Fibroblast of skin of scalp (primary cell): ENCODE measurements at regions not wholly inside any gene's neighbourhood (a gene's known extent, or its start where the extent isn't known, plus 50 kb on each side); places are given as distances from the start of the nearest gene placed in this dataset.
"Not testable (repeated sequence)": the region's sequence is repeated elsewhere in the genome, so short reads cannot be mapped to it uniquely, and the experiment has no call there.

ENCODE experiments used
- DNase-seq: peaks from one replicate; pipeline ENCODE4 v3.0.0-alpha.2; 2013

GRCh38 chr21:9746311-9746710 lies 775.1 kb upstream of the TPTE start:
- DNase-seq, result not testable (repeated sequence)

- not testable (repeated sequence) for DNase-seq
These were observed 774.4 kb upstream of the TPTE start for GRCh38 chr21:9746831-9747606.

GRCh38 chr21:9747870-9748269 lies 773.5 kb upstream of the TPTE start:
- DNase-seq, result not testable (repeated sequence)

- not testable (repeated sequence) for DNase-seq
These were observed 772.9 kb upstream of the TPTE start for GRCh38 chr21:9748451-9748850.

- DNase-seq, result not testable (repeated sequence)
These were observed 771.6 kb upstream of the TPTE start for GRCh38 chr21:9749741-9750230.

- no peak for DNase-seq
These were observed 770.9 kb upstream of the TPTE start for GRCh38 chr21:9750341-9751086.

GRCh38 chr21:9751087-9751585 lies 770.2 kb upstream of the TPTE start:
- not testable (repeated sequence) for DNase-seq

- DNase-seq, result not testable (repeated sequence)
These were observed 769.4 kb upstream of the TPTE start for GRCh38 chr21:9752028-9752427.

- not testable (repeated sequence) for DNase-seq
These were observed 767.9 kb upstream of the TPTE start for GRCh38 chr21:9753441-9753840.

GRCh38 chr21:9753943-9754342 lies 767.4 kb upstream of the TPTE start:
- no peak for DNase-seq

- DNase-seq, result not testable (repeated sequence)
These were observed 766.9 kb upstream of the TPTE start for GRCh38 chr21:9754434-9754833.

GRCh38 chr21:9755611-9756010 lies 765.8 kb upstream of the TPTE start:
- DNase-seq, result no peak

GRCh38 chr21:9756677-9757076 lies 764.7 kb upstream of the TPTE start:
- DNase-seq, result no peak

- DNase-seq, result not testable (repeated sequence)
These were observed 764.3 kb upstream of the TPTE start for GRCh38 chr21:9757118-9757517.

GRCh38 chr21:9757572-9757971 lies 763.8 kb upstream of the TPTE start:
- not testable (repeated sequence) for DNase-seq

- no peak for DNase-seq
These were observed 763.2 kb upstream of the TPTE start for GRCh38 chr21:9758141-9758540.

GRCh38 chr21:9758888-9759287 lies 762.5 kb upstream of the TPTE start:
- DNase-seq, result no peak

GRCh38 chr21:9759972-9760371 lies 761.4 kb upstream of the TPTE start:
- no peak for DNase-seq

- no peak for DNase-seq
These were observed 760.8 kb upstream of the TPTE start for GRCh38 chr21:9760398-9761074.

- no peak for DNase-seq
These were observed 758.1 kb upstream of the TPTE start for GRCh38 chr21:9763306-9763705.

- no peak for DNase-seq
These were observed 757.6 kb upstream of the TPTE start for GRCh38 chr21:9763807-9764206.

GRCh38 chr21:9764294-9764693 lies 757.1 kb upstream of the TPTE start:
- not testable (repeated sequence) for DNase-seq

GRCh38 chr21:9765538-9765937 lies 755.8 kb upstream of the TPTE start:
- DNase-seq, result not testable (repeated sequence)
